H1 (cell line): ENCODE measurements at regions not wholly inside any gene's neighbourhood (a gene's known extent, or its start where the extent isn't known, plus 50 kb on each side); places are given as distances from the start of the nearest gene placed in this dataset.

ENCODE experiments used
- CTCF ChIA-PET: fragments of 300-600 bp; sonication (Branson Sonifier 250); formaldehyde crosslinking; loops from one replicate; lab custom pipeline; 2021; ENCODE audit not compliant: partially characterized antibody; lab: Charles Lee
- POLR2A ChIA-PET: fragments of 300-600 bp; sonication (Branson Sonifier 250); formaldehyde crosslinking; loops from one replicate; lab custom pipeline; 2021; ENCODE audit warnings: inconsistent platforms; ENCODE audit not compliant: partially characterized antibody; lab: Charles Lee
- DNase-seq, 2 experiments: peaks; one replicate each; pipeline versions ENCODE4 v3.0.0 to v3.0.0-alpha.2; 2010 to 2022; ENCODE audit warnings: low spot score in 2 of 2, low read depth in 1 of 2, mixed read lengths in 1 of 2
- FAIRE-seq: peaks from 2 replicates; lab custom pipeline; 2011; peaks lifted over from hg19 to GRCh38; lab: Jason Lieb, UNC
- H2AFZ ChIP-seq: 2 replicates; pipeline ENCODE4 v1.8.1; 2012; ENCODE audit warnings: low read length, inconsistent platforms
- H2AK5ac ChIP-seq: 2 replicates; pipeline ENCODE4 v1.6.1; 2013; ENCODE audit warnings: low read depth, low read length
- H2BK120ac ChIP-seq: replicated peaks from 2 replicates; pipeline ENCODE3; 2013; ENCODE audit warnings: low read depth, low read length, inconsistent platforms
- H2BK12ac ChIP-seq: 2 replicates; pipeline ENCODE4 v1.6.1; 2013; ENCODE audit warnings: low read depth, low read length
- H2BK15ac ChIP-seq: 2 replicates; pipeline ENCODE4 v1.6.1; 2013; ENCODE audit warnings: low read length
- H2BK20ac ChIP-seq: 2 replicates; pipeline ENCODE4 v1.6.1; 2013; ENCODE audit warnings: low read length
- H2BK5ac ChIP-seq: 2 replicates; pipeline ENCODE4 v1.6.1; 2013; ENCODE audit warnings: low read depth, low read length
- H3K14ac ChIP-seq: 2 replicates; pipeline ENCODE4 v1.6.1; 2013; ENCODE audit warnings: inconsistent platforms; ENCODE audit not compliant: insufficient read length
- H3K18ac ChIP-seq: 2 replicates; pipeline ENCODE4 v1.6.1; 2013; ENCODE audit warnings: low read length; ENCODE audit errors: extremely low read depth
- H3K23ac ChIP-seq: 2 replicates; pipeline ENCODE4 v1.6.1; 2013; ENCODE audit warnings: inconsistent platforms; ENCODE audit not compliant: insufficient read length
- H3K23me2 ChIP-seq: 2 replicates; pipeline ENCODE4 v1.6.1; 2013; ENCODE audit warnings: low read depth, low read length
- H3K27ac ChIP-seq: 2 replicates; pipeline ENCODE4 v1.6.1; 2011; ENCODE audit warnings: low read depth, low read length, inconsistent platforms
- H3K27me3 ChIP-seq, 4 experiments: replicated peaks in 1 of 4; 1 replicate in 1 of 4; 2 replicates in 3 of 4; pipeline versions ENCODE4 v1.6.1 to v1.8.1; 2011 to 2013; ENCODE audit warnings: low read length in 3 of 4, mild to moderate bottlenecking in 3 of 4, inconsistent platforms in 2 of 4, mixed read lengths in 2 of 4, moderate library complexity in 1 of 4; ENCODE audit not compliant: control insufficient read depth in 3 of 4, insufficient read depth in 3 of 4; ENCODE audit errors: extremely low read depth in 1 of 4
- H3K36me3 ChIP-seq, 4 experiments: 2 replicates each; pipeline versions ENCODE4 v1.6.1 to v1.8.1; 2011 to 2013; ENCODE audit warnings: mild to moderate bottlenecking in 4 of 4, low read length in 3 of 4, moderate library complexity in 2 of 4, control low read depth in 1 of 4, inconsistent platforms in 1 of 4; ENCODE audit not compliant: insufficient read depth in 4 of 4, control insufficient read depth in 2 of 4
- H3K4ac ChIP-seq: replicated peaks from 2 replicates; pipeline ENCODE3; 2013; ENCODE audit warnings: low read length, low read depth, mixed read lengths, inconsistent platforms; ENCODE audit not compliant: insufficient read length
- H3K4me1 ChIP-seq, 4 experiments: replicated peaks in 1 of 4; 1 replicate in 1 of 4; 2 replicates in 3 of 4; pipeline versions ENCODE4 v1.6.1 to v1.8.1; 2011 to 2013; ENCODE audit warnings: low read length in 3 of 4, inconsistent platforms in 2 of 4, mixed read lengths in 1 of 4; ENCODE audit not compliant: insufficient read depth in 4 of 4, control insufficient read depth in 3 of 4
- H3K4me2 ChIP-seq, 2 experiments: 2 replicates each; pipeline versions ENCODE4 v1.6.1 to v1.8.1; 2011 to 2013; ENCODE audit warnings: low read depth in 2 of 2, low read length in 2 of 2, control low read depth in 1 of 2, inconsistent platforms in 1 of 2, mild to moderate bottlenecking in 1 of 2; ENCODE audit not compliant: insufficient read depth in 1 of 2
- H3K4me3 ChIP-seq, 4 experiments: fragments of 200-600, 300-600 bp in 1 of 4; sonication (generic), shearing (Covaris generic), sonication (Bioruptor Twin) in 1 of 4; 2 replicates each; pipeline versions ENCODE4 v1.5.1 to v1.8.1; 2011 to 2016; ENCODE audit warnings: low read length in 4 of 4, low read depth in 3 of 4, control low read depth in 2 of 4, inconsistent platforms in 2 of 4, mild to moderate bottlenecking in 2 of 4, mixed read lengths in 1 of 4, moderate library complexity in 1 of 4; ENCODE audit not compliant: insufficient read depth in 2 of 4; ENCODE audit errors: extremely low read depth in 1 of 4
- H3K56ac ChIP-seq: replicated peaks from 2 replicates; pipeline ENCODE3; 2013; ENCODE audit warnings: low read depth, mild to moderate bottlenecking, mixed read lengths, low read length, inconsistent platforms; ENCODE audit not compliant: insufficient read length
- H3K79me1 ChIP-seq: 2 replicates; pipeline ENCODE4 v1.6.1; 2013; ENCODE audit warnings: low read depth, low read length, control low read depth
- H3K79me2 ChIP-seq, 2 experiments: 2 replicates each; pipeline versions ENCODE4 v1.6.1 to v1.8.1; 2012 to 2013; ENCODE audit warnings: low read length in 2 of 2, mild to moderate bottlenecking in 2 of 2, inconsistent platforms in 1 of 2; ENCODE audit not compliant: insufficient read depth in 2 of 2, control insufficient read depth in 1 of 2
- H3K9ac ChIP-seq, 4 experiments: replicated peaks in 1 of 4; 1 replicate in 1 of 4; 2 replicates in 3 of 4; pipeline versions ENCODE4 v1.6.1 to v1.8.1; 2011 to 2013; ENCODE audit warnings: low read depth in 3 of 4, low read length in 3 of 4, control low read depth in 2 of 4, mild to moderate bottlenecking in 2 of 4, moderate library complexity in 2 of 4, inconsistent platforms in 1 of 4; ENCODE audit errors: extremely low read depth in 1 of 4
- H3K9me3 ChIP-seq, 2 experiments: 2 replicates each; pipeline versions ENCODE4 v1.6.1 to v1.8.1; 2012 to 2013; ENCODE audit warnings: mild to moderate bottlenecking in 2 of 2, moderate library complexity in 2 of 2, control low read depth in 1 of 2, inconsistent platforms in 1 of 2, low read depth in 1 of 2, low read length in 1 of 2, mixed read lengths in 1 of 2; ENCODE audit not compliant: insufficient read depth in 2 of 2
- H4K20me1 ChIP-seq, 2 experiments: replicated peaks in 1 of 2; 2 replicates each; pipeline versions ENCODE3 to v1.8.1; 2011 to 2013; ENCODE audit warnings: inconsistent platforms in 2 of 2, low read length in 2 of 2, mild to moderate bottlenecking in 1 of 2; ENCODE audit not compliant: insufficient read depth in 2 of 2, control insufficient read depth in 1 of 2
- H4K5ac ChIP-seq: 2 replicates; pipeline ENCODE4 v1.6.1; 2013; ENCODE audit warnings: low read length, low read depth, mixed read lengths, inconsistent platforms; ENCODE audit not compliant: insufficient read length
- H4K8ac ChIP-seq: 2 replicates; pipeline ENCODE4 v1.8.0; 2013; ENCODE audit warnings: mild to moderate bottlenecking, moderate library complexity, low read length, inconsistent platforms; ENCODE audit not compliant: insufficient read depth; ENCODE audit errors: extremely low read depth
- H4K91ac ChIP-seq: replicated peaks from 2 replicates; pipeline ENCODE3; 2013; ENCODE audit warnings: low read length, mixed read lengths, inconsistent platforms; ENCODE audit not compliant: insufficient read length
- CREB1 ChIP-seq: IDR thresholded peaks from 2 replicates; pipeline ENCODE4 v1.6.1; 2012; ENCODE audit warnings: inconsistent platforms
- HDAC6 ChIP-seq: IDR thresholded peaks from one replicate; pipeline ENCODE4 v1.7.1; 2012; ENCODE audit warnings: low read depth, mild to moderate bottlenecking, inconsistent platforms, low read length, moderate library complexity
- NRF1 ChIP-seq: IDR thresholded peaks from 2 replicates; pipeline ENCODE4 v1.6.1; 2011; ENCODE audit warnings: mild to moderate bottlenecking, low read depth, low read length, improper control_type of control experiment
- SRF ChIP-seq: IDR thresholded peaks from 2 replicates; pipeline ENCODE4 v1.6.1; 2011; ENCODE audit warnings: mild to moderate bottlenecking, low read depth, low read length, moderate library complexity
- WGBS, 2 experiments: shearing (Covaris generic) in 1 of 2; methylation state at CpG; one replicate each; pipeline versions ENCODE4 v1.1.6 to v1.1.7; 2013 to 2015; ENCODE audit warnings: low lambda C conversion rate in 2 of 2, mixed read lengths in 2 of 2, inconsistent platforms in 1 of 2, low coverage in 1 of 2, missing lambda C conversion rate in 1 of 2; ENCODE audit not compliant: insufficient replicate concordance in 2 of 2, insufficient coverage in 1 of 2, insufficient read length in 1 of 2; ENCODE audit errors: extremely low coverage in 1 of 2, missing lambda C conversion rate in 1 of 2; 5-methylcytosine and 5-hydroxymethylcytosine counted together

GRCh38 chr7:114777288-114777687 is 144.6 kb upstream of the MDFIC start:
- Histone ChIP-seq H3K9me3 (no peaks in the 10 kb centered on the region), H3K9ac (no peak overlapping the region), H3K14ac (no peak overlapping the region), H3K4me3 (no peak overlapping the region), H3K79me2 (no peaks in the 10 kb centered on the region), H3K27me3 (no peaks in the 10 kb centered on the region), H2AK5ac (no peak overlapping the region), H3K18ac (no peak overlapping the region), H3K36me3 (no peaks in the 10 kb centered on the region), H4K8ac (no peak overlapping the region), H2BK20ac (no peak overlapping the region), H3K56ac (no peak overlapping the region), H3K23ac (no peak overlapping the region), H3K27ac (no peak overlapping the region), H2BK15ac (no peak overlapping the region), H4K91ac (no peak overlapping the region), H3K4me1 (peaks cover 0 to 3% (median 2%) of the 10 kb centered on the region in 4 experiments; a peak in 1 of 7 replicates), H4K5ac (no peak overlapping the region), H2BK5ac (no peak overlapping the region), H3K4ac (no peak overlapping the region), H2AFZ (no peak overlapping the region), H4K20me1 (no peaks in the 10 kb centered on the region), H2BK12ac (no peak overlapping the region), H3K4me2 (no peak overlapping the region), H3K23me2 (no peaks in the 10 kb centered on the region; the same call in 1 of the 2 replicates), H2BK120ac (no peak overlapping the region), H3K79me1 (no peaks in the 10 kb centered on the region)
- FAIRE-seq = no peak
- WGBS, 2 experiments = 89% methylated on average over 1 of the region's 1 CpG; no CpG with 5 or more reads in 1 of the 2 experiments
- ChIA-PET POLR2A (no interaction called here), CTCF (no interaction called here)
- TF ChIP-seq SRF = no peak
- no peak for TF ChIP-seq CREB1
- no peak for TF ChIP-seq NRF1
- no peak for TF ChIP-seq HDAC6
- DNase-seq = no peak
